ENCODE measurements at regions not wholly inside any gene's neighbourhood (a gene's known extent, or its start where the extent isn't known, plus 50 kb on each side); places are given as distances from the start of the nearest gene placed in this dataset.

- Histone ChIP-seq H3K4me1 (no peaks in the 10 kb centered on the region), H3K4me3 (ENCODE audit: low read depth, low read length) (no peak overlapping the region), H3K36me3 (ENCODE audit: control insufficient read depth, insufficient read depth, low read length) (no peaks in the 10 kb centered on the region), H3K9me3 (no peaks in the 10 kb centered on the region), H3K27me3 (replicated peaks; ENCODE audit: control insufficient read depth, insufficient read depth, low read length) (no peaks in the 10 kb centered on the region)
- BruUV-seq (replicated peaks): no TSS peak
- Mint-ChIP-seq H3K27ac (ENCODE audit: unreplicated experiment) (no peak overlapping the region), H3K27me3 (ENCODE audit: insufficient read depth, unreplicated experiment) (no peaks in the 10 kb centered on the region), H3K4me3 (ENCODE audit: unreplicated experiment) (no peak overlapping the region), H3K9me3 (ENCODE audit: unreplicated experiment) (no peaks in the 10 kb centered on the region), H3K4me1 (ENCODE audit: low read depth, unreplicated experiment) (no peaks in the 10 kb centered on the region), H3K36me3 (ENCODE audit: insufficient read depth, unreplicated experiment) (no peaks in the 10 kb centered on the region)
- TF ChIP-seq, protein P1, sequence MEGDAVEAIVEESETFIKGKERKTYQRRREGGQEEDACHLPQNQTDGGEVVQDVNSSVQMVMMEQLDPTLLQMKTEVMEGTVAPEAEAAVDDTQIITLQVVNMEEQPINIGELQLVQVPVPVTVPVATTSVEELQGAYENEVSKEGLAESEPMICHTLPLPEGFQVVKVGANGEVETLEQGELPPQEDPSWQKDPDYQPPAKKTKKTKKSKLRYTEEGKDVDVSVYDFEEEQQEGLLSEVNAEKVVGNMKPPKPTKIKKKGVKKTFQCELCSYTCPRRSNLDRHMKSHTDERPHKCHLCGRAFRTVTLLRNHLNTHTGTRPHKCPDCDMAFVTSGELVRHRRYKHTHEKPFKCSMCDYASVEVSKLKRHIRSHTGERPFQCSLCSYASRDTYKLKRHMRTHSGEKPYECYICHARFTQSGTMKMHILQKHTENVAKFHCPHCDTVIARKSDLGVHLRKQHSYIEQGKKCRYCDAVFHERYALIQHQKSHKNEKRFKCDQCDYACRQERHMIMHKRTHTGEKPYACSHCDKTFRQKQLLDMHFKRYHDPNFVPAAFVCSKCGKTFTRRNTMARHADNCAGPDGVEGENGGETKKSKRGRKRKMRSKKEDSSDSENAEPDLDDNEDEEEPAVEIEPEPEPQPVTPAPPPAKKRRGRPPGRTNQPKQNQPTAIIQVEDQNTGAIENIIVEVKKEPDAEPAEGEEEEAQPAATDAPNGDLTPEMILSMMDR (IDR thresholded peaks at IDR 0.05; ENCODE audit: insufficient read depth in 1 of 2, low read depth in 1 of 2, low read length in 1 of 2, severe bottlenecking in 1 of 2, unreplicated experiment in 1 of 2): no peak
- ChIA-PET CTCF (no interaction called here), POLR2A (no interaction called here)
- intact Hi-C loops (cut with micrococcal nuclease; ENCODE audit: unreplicated experiment): no loop called here
- no peak for DNase-seq
Observed at GRCh38 chr3:83706669-83707068, 1252.1 kb upstream of the CADM2 start.

- Histone ChIP-seq H3K4me1 (no peaks in the 10 kb centered on the region), H3K4me3 (ENCODE audit: low read depth, low read length) (no peak overlapping the region), H3K27me3 (replicated peaks; ENCODE audit: control insufficient read depth, insufficient read depth, low read length) (no peaks in the 10 kb centered on the region), H3K9me3 (no peaks in the 10 kb centered on the region), H3K36me3 (ENCODE audit: control insufficient read depth, insufficient read depth, low read length) (no peaks in the 10 kb centered on the region)
- Mint-ChIP-seq H3K4me3 (ENCODE audit: unreplicated experiment) (no peak overlapping the region), H3K27me3 (ENCODE audit: insufficient read depth, unreplicated experiment) (no peaks in the 10 kb centered on the region), H3K9me3 (ENCODE audit: unreplicated experiment) (no peaks in the 10 kb centered on the region), H3K4me1 (ENCODE audit: low read depth, unreplicated experiment) (no peaks in the 10 kb centered on the region), H3K36me3 (ENCODE audit: insufficient read depth, unreplicated experiment) (no peaks in the 10 kb centered on the region), H3K27ac (ENCODE audit: unreplicated experiment) (no peak overlapping the region)
- CTCF ChIA-PET: no interaction called here
- intact Hi-C loops (cut with micrococcal nuclease; ENCODE audit: unreplicated experiment): no loop called here
- POLR2A ChIA-PET: no interaction called here
- no TSS peak for BruUV-seq (replicated peaks)
- TF ChIP-seq, protein P1 (IDR thresholded peaks at IDR 0.05; ENCODE audit: insufficient read depth in 1 of 2, low read depth in 1 of 2, low read length in 1 of 2, severe bottlenecking in 1 of 2, unreplicated experiment in 1 of 2): no peak
- DNase-seq: no peak
Observed at GRCh38 chr3:83715307-83715706, 1243.5 kb upstream of the CADM2 start.

- POLR2A ChIA-PET: no interaction called here
- BruUV-seq (replicated peaks): no TSS peak
Observed at GRCh38 chr3:83729576-83729975, 1229.2 kb upstream of the CADM2 start.

More at GRCh38 chr3:83729576-83729975, 1229.2 kb upstream of the CADM2 start:
- TF ChIP-seq, protein P1 (IDR thresholded peaks at IDR 0.05; ENCODE audit: insufficient read depth in 1 of 2, low read depth in 1 of 2, low read length in 1 of 2, severe bottlenecking in 1 of 2, unreplicated experiment in 1 of 2): no peak
- Mint-ChIP-seq H3K36me3 (ENCODE audit: insufficient read depth, unreplicated experiment) (no peaks in the 10 kb centered on the region), H3K27me3 (ENCODE audit: insufficient read depth, unreplicated experiment) (no peaks in the 10 kb centered on the region), H3K9me3 (ENCODE audit: unreplicated experiment) (no peaks in the 10 kb centered on the region), H3K4me3 (ENCODE audit: unreplicated experiment) (no peak overlapping the region), H3K4me1 (ENCODE audit: low read depth, unreplicated experiment) (no peaks in the 10 kb centered on the region), H3K27ac (ENCODE audit: unreplicated experiment) (no peak overlapping the region)
- CTCF ChIA-PET: no interaction called here
- Histone ChIP-seq H3K9me3 (no peaks in the 10 kb centered on the region), H3K4me3 (ENCODE audit: low read depth, low read length) (no peak overlapping the region), H3K4me1 (no peaks in the 10 kb centered on the region), H3K27me3 (replicated peaks; ENCODE audit: control insufficient read depth, insufficient read depth, low read length) (no peaks in the 10 kb centered on the region), H3K36me3 (ENCODE audit: control insufficient read depth, insufficient read depth, low read length) (no peaks in the 10 kb centered on the region)
- DNase-seq: no peak
- intact Hi-C loops (cut with micrococcal nuclease; ENCODE audit: unreplicated experiment): no loop called here
